HG02938 (cell line): ENCODE measurements at regions not wholly inside any gene's neighbourhood (a gene's known extent, or its start where the extent isn't known, plus 50 kb on each side); places are given as distances from the start of the nearest gene placed in this dataset.
"Not testable (repeated sequence)": the region's sequence is repeated elsewhere in the genome, so short reads cannot be mapped to it uniquely, and the experiment has no call there.

Experiments
- ATAC-seq: cut with Tn5 transposase; IDR thresholded peaks from one replicate; pipeline ENCODE4 v1.9.1; 2021; ENCODE audit warnings: mild to moderate bottlenecking, moderate library complexity; ENCODE audit not compliant: unreplicated experiment

DNA sequence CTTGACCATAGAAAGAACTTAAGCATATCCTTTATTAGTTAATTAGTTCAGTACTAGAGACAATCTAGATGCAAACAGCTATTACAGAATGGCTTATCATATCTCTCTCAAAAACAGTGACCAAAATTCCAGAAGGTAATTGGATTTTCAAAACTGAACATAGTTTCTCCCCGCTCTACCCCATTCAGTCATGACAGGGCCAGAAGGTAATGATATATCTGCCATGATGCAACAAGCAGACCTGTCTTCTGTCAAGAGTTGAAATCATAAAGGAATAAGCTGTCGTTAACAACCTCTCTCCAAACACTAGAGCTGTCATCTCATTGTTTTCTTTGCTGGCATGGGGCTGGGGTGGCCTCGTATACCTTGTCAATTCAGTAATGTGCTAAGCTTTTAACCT is 200.5 kb upstream of the POU5F2 start:
- ATAC-seq: no peak

DNA sequence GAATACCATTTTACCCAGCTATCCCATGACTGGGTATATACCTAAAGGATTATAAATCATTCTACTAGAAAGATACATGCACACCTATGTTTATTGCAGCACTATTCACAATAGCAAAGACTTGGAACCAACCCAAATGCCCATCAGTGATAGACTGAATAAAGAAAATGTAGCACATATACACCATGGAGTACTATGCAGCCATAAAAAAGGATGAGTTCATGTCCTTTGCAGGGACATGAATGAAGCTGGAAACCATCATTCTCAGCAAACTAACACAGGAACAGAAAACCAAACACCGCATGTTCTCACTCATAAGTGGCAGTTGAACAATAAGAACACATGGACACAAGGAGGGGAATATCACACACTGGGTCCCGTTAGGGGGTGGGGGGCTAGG is 191.9 kb upstream of the POU5F2 start:
- ATAC-seq: not testable (repeated sequence)

GRCh38 chr5:93930098-93930497 is 188.7 kb upstream of the POU5F2 start:
- ATAC-seq: no peak

- ATAC-seq: no peak
Observed at GRCh38 chr5:93929131-93929530, 187.7 kb upstream of the POU5F2 start.

DNA sequence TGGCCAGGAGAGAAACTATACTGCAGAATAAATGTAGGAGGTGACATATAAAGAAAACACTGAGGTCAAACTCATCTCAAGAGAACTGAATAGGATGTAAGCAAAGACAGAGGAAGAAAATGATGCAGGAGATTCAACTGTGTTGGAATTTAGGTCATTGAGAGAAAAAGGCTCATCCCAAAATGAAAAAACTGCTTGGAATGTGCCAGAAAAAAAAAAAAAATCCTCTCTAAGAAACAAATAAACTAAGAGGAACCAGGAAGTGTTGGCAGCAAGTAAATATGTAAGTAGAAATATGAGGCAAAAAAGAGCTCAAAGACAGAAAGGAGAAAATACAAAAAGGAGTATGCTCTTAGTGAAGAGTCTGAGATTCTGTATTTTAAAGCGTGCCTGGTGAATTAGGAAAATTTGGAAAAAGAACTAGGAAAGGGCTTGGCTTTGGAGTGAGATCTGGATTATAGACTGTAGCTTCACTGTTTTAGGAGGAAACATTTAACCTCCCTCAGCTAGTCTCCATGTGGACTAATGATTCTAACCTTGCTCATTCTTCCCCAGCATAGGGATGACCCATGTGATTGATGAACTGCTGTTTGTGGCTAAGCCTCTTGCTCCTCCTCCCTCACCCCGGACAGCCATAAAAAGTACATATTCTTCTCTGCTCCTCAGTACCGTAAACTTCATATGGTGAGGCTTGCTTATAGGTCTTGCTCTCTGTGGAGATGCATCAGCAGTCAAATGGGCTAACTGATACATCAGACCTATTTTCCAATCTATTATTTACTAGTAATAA is 185.6 kb upstream of the POU5F2 start:
- no peak for ATAC-seq

DNA sequence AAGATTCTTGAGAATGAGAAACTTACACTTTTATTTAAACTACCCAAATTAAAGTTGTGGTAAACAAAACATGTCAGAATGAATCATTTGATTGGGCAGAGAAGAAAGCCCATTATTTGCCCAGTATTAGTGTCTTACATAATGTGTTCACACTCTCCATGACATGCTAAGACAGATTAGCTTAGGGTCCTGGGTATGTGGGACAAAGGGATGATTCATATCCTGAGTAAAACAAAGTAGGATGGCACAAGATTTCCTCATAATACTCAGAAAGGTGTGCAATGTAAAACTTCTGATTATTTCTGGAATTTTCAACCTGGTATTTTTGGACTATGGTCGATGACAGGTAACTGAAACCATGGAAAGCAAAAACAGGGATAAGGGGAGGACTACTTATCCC is 183.9 kb upstream of the POU5F2 start:
- ATAC-seq: no peak

DNA sequence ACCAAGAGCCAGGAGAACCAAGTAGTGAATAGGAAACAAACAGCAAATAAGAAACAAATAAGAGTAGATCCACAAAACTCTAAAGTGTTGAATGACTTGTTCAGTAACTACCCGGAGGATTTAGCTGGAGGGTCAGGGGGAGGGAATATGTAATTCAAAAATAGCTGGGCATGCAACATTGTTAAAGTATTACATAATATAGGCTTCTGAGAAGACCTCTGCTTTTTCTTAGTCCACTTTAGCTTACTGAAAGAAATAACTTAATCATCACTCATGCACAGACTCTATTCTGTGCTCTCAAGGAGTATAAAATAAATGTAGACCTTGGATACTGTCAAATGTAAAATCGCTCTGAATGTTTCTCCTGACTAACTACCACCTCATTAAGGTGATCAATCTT is 183.2 kb upstream of the POU5F2 start:
- no peak for ATAC-seq

- no peak for ATAC-seq
Observed at GRCh38 chr5:93922551-93922950, 181.2 kb upstream of the POU5F2 start.

GRCh38 chr5:93921001-93921400 is 179.6 kb upstream of the POU5F2 start:
- no peak for ATAC-seq

DNA sequence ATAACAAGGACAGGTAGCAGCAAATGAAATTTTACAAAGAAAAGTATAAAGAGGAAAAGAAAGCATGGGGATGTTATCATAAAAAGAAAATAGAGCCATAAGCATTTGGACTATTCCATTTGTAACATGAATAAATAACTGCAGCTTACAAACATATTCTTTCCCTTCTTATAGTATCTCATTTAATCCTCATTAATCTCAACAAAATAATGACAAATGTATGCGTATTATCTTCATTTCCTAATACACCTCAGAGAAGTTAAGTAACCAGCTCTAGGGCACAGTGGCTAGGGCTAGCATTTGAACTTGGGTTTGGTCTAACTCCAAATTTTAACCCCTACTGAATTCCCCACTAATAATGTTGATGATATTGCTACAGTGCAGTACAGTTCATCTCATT is 175.5 kb upstream of the POU5F2 start:
- ATAC-seq: no peak

DNA sequence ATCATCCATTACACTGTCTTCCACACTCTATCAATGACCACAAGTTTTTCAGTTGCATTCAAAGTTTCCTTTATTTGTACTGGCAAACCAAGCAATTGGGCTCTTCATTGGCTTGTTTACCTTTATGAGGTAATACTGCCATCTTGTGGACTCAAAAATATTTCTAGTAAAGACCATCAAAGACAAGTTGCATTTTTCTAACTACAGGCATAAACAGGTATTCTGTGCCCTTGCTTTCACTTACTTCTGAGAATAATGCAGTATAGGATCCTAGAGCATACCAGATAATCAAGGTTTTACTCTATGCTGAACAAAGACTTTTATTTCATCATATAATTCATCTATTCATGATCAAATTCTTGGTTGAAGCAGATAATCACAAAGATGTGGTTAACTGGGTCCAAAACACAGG is 173.7 kb upstream of the POU5F2 start:
- ATAC-seq: no peak

DNA sequence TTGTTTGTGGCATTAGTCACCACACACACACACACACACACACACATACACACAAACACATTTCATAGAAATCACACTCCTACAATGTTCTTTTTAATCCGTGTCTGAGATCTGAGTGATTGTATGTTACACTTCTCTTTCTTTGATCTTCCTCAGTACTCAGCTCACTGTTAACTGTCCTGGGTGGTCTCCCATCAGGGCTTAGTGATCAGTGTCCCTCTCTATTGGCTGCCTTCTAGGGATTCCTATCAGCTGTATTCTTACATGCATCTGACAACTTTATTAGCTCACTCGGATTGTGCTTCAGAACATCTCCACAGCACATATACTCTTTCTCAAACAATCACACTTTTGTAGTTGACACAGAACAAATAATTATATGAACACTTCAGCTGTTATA is 170.2 kb upstream of the POU5F2 start:
- ATAC-seq: no peak

DNA sequence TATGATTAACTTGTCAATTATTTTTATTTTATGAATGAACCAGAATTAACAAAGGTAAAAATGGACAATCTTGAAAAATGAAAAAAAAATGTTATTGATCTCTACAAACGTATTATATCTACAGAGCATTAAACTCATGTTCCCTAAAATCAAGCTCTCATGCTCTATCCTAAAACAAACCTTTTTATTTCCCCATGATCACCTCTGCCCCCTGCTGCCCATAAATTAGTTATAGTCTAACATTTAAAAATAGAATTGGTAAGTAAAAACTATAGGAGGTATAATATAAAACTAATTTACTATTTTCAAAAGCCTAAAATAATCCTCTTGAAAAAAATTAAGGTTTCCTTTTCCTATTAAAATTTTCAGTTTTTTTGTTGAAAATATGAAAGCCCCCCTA is 168.0 kb upstream of the POU5F2 start:
- no peak for ATAC-seq

GRCh38 chr5:93904917-93905316 is 163.5 kb upstream of the POU5F2 start:
- ATAC-seq: no peak

GRCh38 chr5:93902288-93902687 is 160.9 kb upstream of the POU5F2 start:
- no peak for ATAC-seq

DNA sequence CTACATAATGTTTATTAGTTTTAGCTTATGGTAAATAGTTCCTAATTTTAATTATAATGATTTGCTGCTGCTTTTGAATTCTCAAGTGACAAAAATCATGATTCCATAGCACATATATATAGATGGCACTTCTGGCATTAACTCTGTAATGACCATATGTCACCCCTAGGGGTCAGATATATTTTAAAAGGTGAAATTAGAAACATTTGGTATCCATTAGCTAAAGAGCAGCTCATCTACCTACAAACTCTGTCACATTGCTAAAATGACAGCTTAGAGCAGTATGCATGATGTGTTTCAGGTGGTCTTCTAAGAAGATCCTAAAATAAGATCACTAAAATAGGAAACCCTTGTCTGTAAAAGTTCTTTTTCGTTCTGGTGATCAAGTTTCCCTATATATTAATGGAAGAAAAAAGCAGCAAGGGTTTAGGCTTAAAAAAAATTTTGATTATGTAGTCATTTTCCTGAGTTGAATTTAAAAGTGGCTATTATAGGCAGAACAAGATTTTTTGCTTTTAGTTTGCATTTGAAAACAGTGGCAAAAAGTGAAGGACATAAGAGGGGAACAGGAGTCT is 157.7 kb upstream of the POU5F2 start:
- ATAC-seq: peak; percentile 94

DNA sequence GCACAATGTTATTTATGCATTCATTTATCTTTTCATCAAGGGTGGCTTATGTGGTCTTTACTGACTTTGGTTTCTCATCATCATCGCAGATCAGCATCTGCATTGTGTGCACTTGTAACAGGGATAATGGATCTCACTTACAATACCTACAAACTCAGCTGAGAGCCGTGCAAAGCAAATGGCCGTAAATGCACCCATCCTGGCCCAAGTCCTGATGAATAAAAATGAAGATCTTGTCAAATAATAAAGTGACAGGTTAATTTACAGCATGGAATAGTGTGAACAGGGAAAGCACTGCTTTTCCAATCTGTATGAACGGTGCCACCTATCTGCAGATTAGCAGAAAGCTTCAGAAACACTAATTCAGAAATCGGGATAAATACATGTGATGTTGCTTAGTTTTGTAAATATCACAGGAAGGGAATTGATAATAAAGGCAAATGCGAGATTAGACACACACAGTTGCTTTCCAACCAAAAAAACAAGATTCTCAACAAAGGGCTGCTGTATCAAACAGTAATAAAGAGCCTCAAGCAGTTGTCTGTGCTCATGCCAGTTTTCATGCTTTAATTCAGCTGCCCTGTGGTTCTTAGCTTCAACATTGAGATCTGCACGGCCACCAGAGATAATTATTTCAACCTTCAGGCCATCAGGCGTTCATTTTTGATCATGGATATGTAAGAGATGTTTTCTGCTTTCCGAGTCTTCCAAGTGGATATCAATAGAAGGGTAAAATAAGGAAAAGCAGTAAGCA is 153.4 kb upstream of the POU5F2 start:
- ATAC-seq: no peak

DNA sequence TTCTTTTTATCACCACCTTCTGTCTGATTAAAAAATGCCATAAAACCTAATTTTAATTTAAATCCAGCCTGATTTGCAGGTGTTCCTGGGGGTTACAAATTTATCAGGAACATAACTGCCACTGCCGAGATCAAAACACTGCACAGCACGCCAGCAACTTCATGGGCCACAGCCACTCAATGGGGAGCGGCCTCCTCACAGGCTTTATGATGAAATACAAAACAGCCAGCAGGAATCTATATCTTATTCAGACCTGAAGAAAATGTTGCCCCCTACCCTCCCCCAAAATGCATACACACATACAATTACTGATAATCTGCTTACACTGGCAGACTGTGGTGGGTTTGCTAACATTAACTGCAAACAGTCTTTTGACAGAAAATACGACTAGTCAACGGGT is 151.7 kb upstream of the POU5F2 start:
- no peak for ATAC-seq

- ATAC-seq: no peak
Observed at GRCh38 chr5:93892481-93892880, 151.1 kb upstream of the POU5F2 start.

- ATAC-seq: no peak
Observed at GRCh38 chr5:93891491-93892480, 150.4 kb upstream of the POU5F2 start.

DNA sequence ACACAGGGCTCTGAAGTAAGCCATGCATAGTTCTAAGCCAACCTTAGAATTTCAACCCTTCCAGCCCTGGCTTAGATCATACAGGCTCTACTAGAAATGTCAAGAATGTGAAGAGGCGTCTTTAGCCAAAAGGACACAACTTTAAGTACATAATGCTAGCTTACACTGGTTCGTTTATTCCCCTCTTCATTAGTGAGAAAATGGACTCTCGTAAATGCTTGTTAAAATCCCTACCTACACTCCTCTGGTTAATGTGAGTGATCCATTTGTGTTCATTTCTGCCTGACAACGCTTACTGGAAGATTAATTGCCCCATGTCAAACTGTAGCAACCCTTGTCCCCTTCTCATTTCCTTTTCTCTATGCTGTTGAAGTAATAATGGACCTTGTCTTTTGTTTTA is 149.3 kb upstream of the POU5F2 start:
- no peak for ATAC-seq
